ENCODE measurements at regions not wholly inside any gene's neighbourhood (a gene's known extent, or its start where the extent isn't known, plus 50 kb on each side); places are given as distances from the start of the nearest gene placed in this dataset.

DNA sequence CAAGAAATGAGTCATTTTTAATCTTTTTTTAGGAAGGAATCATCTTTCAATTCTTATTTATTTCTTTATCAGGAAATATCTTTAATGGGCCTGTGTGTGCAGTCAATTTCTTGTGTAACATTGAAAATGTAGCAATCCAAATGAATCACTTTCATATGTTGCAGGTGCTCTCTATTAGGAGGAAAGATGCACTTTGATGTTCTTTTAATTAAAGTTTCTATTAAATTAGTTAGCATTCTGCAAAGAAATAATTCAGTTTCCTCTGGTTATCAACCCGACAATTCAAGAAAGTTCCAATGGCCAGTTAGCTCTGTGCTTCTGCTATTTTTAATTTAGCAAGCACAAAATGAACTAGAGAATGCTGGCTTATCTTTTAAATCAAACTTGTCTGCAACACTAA is 212.0 kb downstream of the PCDH17 start:
- Histone ChIP-seq H3K4me3 (ENCODE audit: low read length) (no peak overlapping the region), H3K36me3 (ENCODE audit: insufficient read depth, low read length) (no peaks in the 10 kb centered on the region), H3K27ac (ENCODE audit: low read depth in 1 of 2, low read length in 2 of 2) (no peak overlapping the region), H3K9me3 (ENCODE audit: control insufficient read depth in 1 of 2, insufficient read depth in 1 of 2, low read length in 2 of 2) (peaks cover 13 to 18% of the 10 kb centered on the region in 2 experiments), H3K27me3 (ENCODE audit: control insufficient read depth in 1 of 2, insufficient read depth in 2 of 2, low read length in 2 of 2) (no peaks in the 10 kb centered on the region), H3K4me1 (ENCODE audit: insufficient read depth, low read length) (no peaks in the 10 kb centered on the region)
- DNase-seq (no peak), ATAC-seq (ENCODE audit: poor library complexity) (no peak)
- ChIA-PET POLR2A (no interaction called here), CTCF (no interaction called here)
- intact Hi-C loops (cut with DNase I, micrococcal nuclease) = no loop called here
- Mint-ChIP-seq H3K4me1 (ENCODE audit: low read depth) (no peaks in the 10 kb centered on the region), H3K36me3 (ENCODE audit: low read depth) (no peaks in the 10 kb centered on the region), H3K9me3 (peaks cover 27% of the 10 kb centered on the region), H3K4me3 (no peak overlapping the region), H3K27me3 (no peaks in the 10 kb centered on the region), H3K27ac (no peak overlapping the region)
- TF ChIP-seq, protein P1, sequence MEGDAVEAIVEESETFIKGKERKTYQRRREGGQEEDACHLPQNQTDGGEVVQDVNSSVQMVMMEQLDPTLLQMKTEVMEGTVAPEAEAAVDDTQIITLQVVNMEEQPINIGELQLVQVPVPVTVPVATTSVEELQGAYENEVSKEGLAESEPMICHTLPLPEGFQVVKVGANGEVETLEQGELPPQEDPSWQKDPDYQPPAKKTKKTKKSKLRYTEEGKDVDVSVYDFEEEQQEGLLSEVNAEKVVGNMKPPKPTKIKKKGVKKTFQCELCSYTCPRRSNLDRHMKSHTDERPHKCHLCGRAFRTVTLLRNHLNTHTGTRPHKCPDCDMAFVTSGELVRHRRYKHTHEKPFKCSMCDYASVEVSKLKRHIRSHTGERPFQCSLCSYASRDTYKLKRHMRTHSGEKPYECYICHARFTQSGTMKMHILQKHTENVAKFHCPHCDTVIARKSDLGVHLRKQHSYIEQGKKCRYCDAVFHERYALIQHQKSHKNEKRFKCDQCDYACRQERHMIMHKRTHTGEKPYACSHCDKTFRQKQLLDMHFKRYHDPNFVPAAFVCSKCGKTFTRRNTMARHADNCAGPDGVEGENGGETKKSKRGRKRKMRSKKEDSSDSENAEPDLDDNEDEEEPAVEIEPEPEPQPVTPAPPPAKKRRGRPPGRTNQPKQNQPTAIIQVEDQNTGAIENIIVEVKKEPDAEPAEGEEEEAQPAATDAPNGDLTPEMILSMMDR (IDR thresholded peaks at IDR 0.05) = no peak

DNA sequence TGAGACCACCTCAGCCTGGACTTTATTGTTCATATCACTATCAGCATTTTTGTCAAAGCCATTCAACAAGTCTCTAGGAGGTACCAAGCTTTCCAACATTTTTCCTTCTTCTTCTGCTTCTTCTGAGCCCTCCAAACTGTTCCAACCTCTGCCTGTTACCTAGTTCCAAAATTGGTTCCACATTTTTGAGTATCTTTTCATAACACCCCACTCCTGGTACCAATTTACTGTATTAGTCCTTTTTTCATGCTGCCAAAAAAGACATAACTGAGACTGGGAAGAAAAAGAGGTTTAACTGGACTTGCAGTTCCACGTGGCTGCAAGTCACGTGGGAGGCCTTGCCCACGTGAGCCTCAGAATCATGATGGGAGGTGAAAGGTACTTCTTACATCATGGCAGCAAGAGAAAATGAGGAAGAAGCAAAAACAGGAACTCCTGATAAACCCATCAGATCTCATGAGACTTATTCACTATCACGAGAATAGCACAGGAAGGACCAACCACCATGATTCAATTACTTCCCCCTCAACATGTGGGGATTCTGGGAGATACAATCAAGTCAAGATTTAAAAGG is 215.1 kb downstream of the PCDH17 start:
- ChIA-PET CTCF (no interaction called here), POLR2A (no interaction called here)
- Histone ChIP-seq H3K27ac (ENCODE audit: low read depth in 1 of 2, low read length in 2 of 2) (no peak overlapping the region), H3K4me3 (ENCODE audit: low read length) (no peak overlapping the region), H3K4me1 (ENCODE audit: insufficient read depth, low read length) (no peaks in the 10 kb centered on the region), H3K27me3 (ENCODE audit: control insufficient read depth in 1 of 2, insufficient read depth in 2 of 2, low read length in 2 of 2) (no peaks in the 10 kb centered on the region), H3K36me3 (ENCODE audit: insufficient read depth, low read length) (no peaks in the 10 kb centered on the region), H3K9me3 (ENCODE audit: control insufficient read depth in 1 of 2, insufficient read depth in 1 of 2, low read length in 2 of 2) (peaks cover 13 to 18% of the 10 kb centered on the region in 2 experiments)
- intact Hi-C loops (cut with DNase I, micrococcal nuclease) = no loop called here
- H3K4me3 Mint-ChIP-seq = no peak overlapping the region
- no peaks in the 10 kb centered on the region for H3K4me1 Mint-ChIP-seq (ENCODE audit: low read depth)
- H3K9me3 Mint-ChIP-seq = peaks cover 23% of the 10 kb centered on the region
- ATAC-seq (ENCODE audit: poor library complexity) = no peak
- no peaks in the 10 kb centered on the region for H3K27me3 Mint-ChIP-seq
- H3K27ac Mint-ChIP-seq = no peak overlapping the region
- H3K36me3 Mint-ChIP-seq (ENCODE audit: low read depth) = no peaks in the 10 kb centered on the region
- DNase-seq = no peak
- TF ChIP-seq, protein P1 (IDR thresholded peaks at IDR 0.05) = no peak

DNA sequence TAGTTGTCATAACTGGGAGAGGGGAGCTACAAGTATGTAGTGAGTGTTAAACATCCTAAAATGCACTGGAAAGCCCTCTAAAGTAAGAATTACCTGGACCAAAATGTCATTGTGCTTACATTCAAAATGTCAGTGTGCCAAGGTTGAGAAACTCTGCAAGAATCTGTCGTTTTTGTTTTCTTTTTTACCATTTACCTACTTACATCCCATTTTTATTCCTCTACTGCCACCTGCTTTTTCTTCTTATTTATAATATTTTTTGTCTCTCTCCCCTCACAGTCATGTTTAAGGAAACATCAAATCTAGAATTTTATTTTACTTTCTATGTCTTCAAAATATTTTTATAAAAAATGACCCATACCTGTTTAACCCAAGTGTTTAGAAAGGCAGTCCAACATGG is 226.4 kb downstream of the PCDH17 start:
- Mint-ChIP-seq H3K4me3 (no peak overlapping the region), H3K36me3 (ENCODE audit: low read depth) (no peaks in the 10 kb centered on the region), H3K27me3 (no peaks in the 10 kb centered on the region), H3K27ac (no peak overlapping the region), H3K4me1 (ENCODE audit: low read depth) (no peaks in the 10 kb centered on the region), H3K9me3 (peaks cover 2% of the 10 kb centered on the region)
- Histone ChIP-seq H3K4me1 (ENCODE audit: insufficient read depth, low read length) (no peaks in the 10 kb centered on the region), H3K27ac (ENCODE audit: low read depth in 1 of 2, low read length in 2 of 2) (no peak overlapping the region), H3K4me3 (ENCODE audit: low read length) (no peak overlapping the region), H3K36me3 (ENCODE audit: insufficient read depth, low read length) (no peaks in the 10 kb centered on the region), H3K9me3 (ENCODE audit: control insufficient read depth in 1 of 2, insufficient read depth in 1 of 2, low read length in 2 of 2) (no peaks in the 10 kb centered on the region), H3K27me3 (ENCODE audit: control insufficient read depth in 1 of 2, insufficient read depth in 2 of 2, low read length in 2 of 2) (no peaks in the 10 kb centered on the region)
- POLR2A ChIA-PET = no interaction called here
- CTCF ChIA-PET = no interaction called here
- DNase-seq (no peak), ATAC-seq (ENCODE audit: poor library complexity) (no peak)
- intact Hi-C loops (cut with DNase I, micrococcal nuclease) = no loop called here
- TF ChIP-seq, protein P1 (IDR thresholded peaks at IDR 0.05) = no peak

Data from CD4-positive, alpha-beta T cell (primary cell).